OCI-LY7 (cell line): ENCODE measurements at regions not wholly inside any gene's neighbourhood (a gene's known extent, or its start where the extent isn't known, plus 50 kb on each side); places are given as distances from the start of the nearest gene placed in this dataset.

Experiments
- BruUV-seq: library from RNA; stranded (reverse); fragments of 400-500 nt; replicated peaks from 2 replicates; lab custom pipeline; 2021; lab: Mats Ljungman, UMichigan
- CTCF ChIA-PET: fragments of 300-600 bp; sonication (Branson Sonifier 250); formaldehyde crosslinking; loops from one replicate; lab custom pipeline; 2022; ENCODE audit warnings: antibody characterized with exemption; ENCODE audit not compliant: unreplicated experiment; lab: Charles Lee
- POLR2A ChIA-PET: fragments of 300-600 bp; sonication (Branson Sonifier 250); formaldehyde crosslinking; loops from one replicate; lab custom pipeline; 2022; ENCODE audit warnings: antibody characterized with exemption; lab: Charles Lee
- DNase-seq: peaks from one replicate; pipeline ENCODE4 v3.0.0-alpha.2; 2015; ENCODE audit warnings: low spot score
- H2AFZ ChIP-seq: fragments of 200-600 bp; sonication (generic), shearing (Covaris generic); 2 replicates; pipeline ENCODE4 v1.6.1; 2014; ENCODE audit warnings: mild to moderate bottlenecking, antibody characterized with exemption, low read length, moderate library complexity
- H3K27ac ChIP-seq: fragments of 200-600 bp; sonication (generic); 2 replicates; pipeline ENCODE4 v1.5.1; 2014; ENCODE audit warnings: mixed run types, low read depth, mild to moderate bottlenecking, moderate library complexity, low read length, inconsistent platforms; ENCODE audit not compliant: poor library complexity, severe bottlenecking
- H3K36me3 ChIP-seq: fragments of 200-600 bp; sonication (generic); 2 replicates; pipeline ENCODE4 v1.6.1; 2014; ENCODE audit warnings: mild to moderate bottlenecking, antibody characterized with exemption, low read length, moderate library complexity, mixed read lengths; ENCODE audit not compliant: insufficient read depth
- H3K4me1 ChIP-seq: fragments of 200-600 bp; sonication (generic); 2 replicates; pipeline ENCODE4 v1.5.1; 2014; ENCODE audit warnings: mild to moderate bottlenecking, low read length; ENCODE audit not compliant: insufficient read depth, poor library complexity, severe bottlenecking
- H3K4me2 ChIP-seq: fragments of 200-600 bp; sonication (generic); 2 replicates; pipeline ENCODE4 v1.6.1; 2014; ENCODE audit warnings: mild to moderate bottlenecking, low read length
- H3K4me3 ChIP-seq: fragments of 200-600 bp; sonication (generic); 2 replicates; pipeline ENCODE4 v1.5.1; 2014; ENCODE audit warnings: mild to moderate bottlenecking, low read depth, low read length; ENCODE audit not compliant: poor library complexity, severe bottlenecking
- H3K79me2 ChIP-seq: fragments of 200-600 bp; sonication (generic); 2 replicates; pipeline ENCODE4 v1.6.1; 2016; ENCODE audit warnings: low read depth, mild to moderate bottlenecking, low read length, moderate library complexity, mixed read lengths; ENCODE audit not compliant: insufficient read depth
- H3K9me2 ChIP-seq: fragments of 200-600 bp; sonication (generic); 2 replicates; pipeline ENCODE4 v1.6.1; 2016; ENCODE audit warnings: mild to moderate bottlenecking, low read length, mixed read lengths; ENCODE audit not compliant: insufficient read depth
- H3K9me3 ChIP-seq: fragments of 200-600 bp; sonication (generic); 2 replicates; pipeline ENCODE4 v1.6.1; 2014; ENCODE audit warnings: mild to moderate bottlenecking, mixed run types, low read length, mixed read lengths
- H4K20me1 ChIP-seq: fragments of 200-600 bp; sonication (generic); 2 replicates; pipeline ENCODE4 v1.6.1; 2014; ENCODE audit warnings: mild to moderate bottlenecking, antibody characterized with exemption, low read length, moderate library complexity, mixed read lengths; ENCODE audit not compliant: insufficient read depth
- CTCF ChIP-seq: fragments of 200-600 bp; sonication (generic); conservative IDR thresholded peaks from 2 replicates; pipeline ENCODE4 v1.5.1; 2014; ENCODE audit warnings: mild to moderate bottlenecking, antibody characterized with exemption, low read length, moderate library complexity, mixed read lengths
- EZH2phosphoT487 ChIP-seq: fragments of 200-600 bp; sonication (generic); IDR thresholded peaks from 2 replicates; pipeline ENCODE4 v1.6.1; 2018; ENCODE audit warnings: low read depth, borderline replicate concordance, mild to moderate bottlenecking, mixed run types, antibody characterized with exemption, low read length, moderate library complexity, mixed read lengths
- intact Hi-C: fragments of 100-400 bp; cut with micrococcal nuclease; formaldehyde crosslinking; loops from one replicate; pipeline ENCODE4 v1.10.0; 2022; ENCODE audit not compliant: unreplicated experiment

GRCh38 chr2:18299423-18300212 lies 260.8 kb downstream of the RDH14 start:
- ChIA-PET CTCF (no interaction called here), POLR2A (no interaction called here)
- Histone ChIP-seq H3K9me3 (no peaks in the 10 kb centered on the region), H3K4me2 (no peak overlapping the region), H3K9me2 (no peaks in the 10 kb centered on the region), H3K27ac (no peak overlapping the region), H3K36me3 (no peaks in the 10 kb centered on the region), H4K20me1 (no peaks in the 10 kb centered on the region), H3K4me3 (no peak overlapping the region), H2AFZ (no peak overlapping the region), H3K4me1 (no peaks in the 10 kb centered on the region), H3K79me2 (no peaks in the 10 kb centered on the region)
- no peak for TF ChIP-seq CTCF
- no TSS peak for BruUV-seq
- intact Hi-C loops = no loop called here
- DNase-seq = no peak

- TF ChIP-seq EZH2phosphoT487 (no peak), CTCF (no peak)
- no peaks in the 10 kb centered on the region for H3K9me2 ChIP-seq
- no peaks in the 10 kb centered on the region for H3K9me3 ChIP-seq
- H2AFZ ChIP-seq = no peak overlapping the region
- H3K36me3 ChIP-seq = no peaks in the 10 kb centered on the region
- intact Hi-C loops = no loop called here
- POLR2A ChIA-PET = no interaction called here
- H3K79me2 ChIP-seq = no peaks in the 10 kb centered on the region
- no peaks in the 10 kb centered on the region for H4K20me1 ChIP-seq
- H3K4me1 ChIP-seq = no peaks in the 10 kb centered on the region
- BruUV-seq = no TSS peak
- no peak for DNase-seq
- no peak overlapping the region for H3K4me2 ChIP-seq
- CTCF ChIA-PET = no interaction called here
- no peak overlapping the region for H3K27ac ChIP-seq
- H3K4me3 ChIP-seq = no peak overlapping the region
Measured at GRCh38 chr2:18297534-18298058, 262.9 kb downstream of the RDH14 start.

GRCh38 chr2:18290386-18290785 lies 270.1 kb downstream of the RDH14 start:
- Histone ChIP-seq H2AFZ (no peak overlapping the region), H3K4me1 (no peaks in the 10 kb centered on the region), H3K4me2 (no peak overlapping the region), H3K4me3 (no peak overlapping the region), H3K36me3 (no peaks in the 10 kb centered on the region), H3K9me2 (no peaks in the 10 kb centered on the region), H3K79me2 (no peaks in the 10 kb centered on the region), H3K27ac (no peak overlapping the region), H3K9me3 (no peaks in the 10 kb centered on the region), H4K20me1 (no peaks in the 10 kb centered on the region)
- intact Hi-C loops = no loop called here
- TF ChIP-seq EZH2phosphoT487 (no peak), CTCF (no peak)
- DNase-seq = no peak
- ChIA-PET POLR2A (interaction anchor here (0.7 kb wide), 1 partner anchor 80 kb away, joined by 3 read pairs; no protein-coding TSS in a partner anchor), CTCF (no interaction called here)
- BruUV-seq = no TSS peak
